ENCODE measurements at regions not wholly inside any gene's neighbourhood (a gene's known extent, or its start where the extent isn't known, plus 50 kb on each side); places are given as distances from the start of the nearest gene placed in this dataset.
"Not testable (repeated sequence)": the region's sequence is repeated elsewhere in the genome, so short reads cannot be mapped to it uniquely, and the experiment has no call there.

DNA sequence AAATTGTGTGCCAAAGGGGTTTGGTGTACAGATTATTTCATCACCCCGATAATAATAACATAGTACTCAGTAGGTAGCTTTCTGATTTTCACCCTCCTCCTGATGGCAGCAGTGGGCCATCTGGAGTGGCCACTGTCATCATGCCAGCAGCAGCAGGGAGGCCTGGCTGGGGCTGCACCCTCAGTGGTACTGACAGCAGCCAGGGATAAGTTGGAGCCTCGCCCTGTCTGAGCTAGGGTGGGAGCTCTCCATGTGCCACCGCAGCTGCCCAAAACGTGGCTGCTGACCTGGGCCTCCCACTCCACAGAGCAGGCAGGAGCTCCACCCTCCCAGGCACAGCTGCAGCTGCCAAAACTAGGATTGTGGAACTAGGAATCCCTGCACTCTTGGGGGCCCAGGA lies 700.8 kb upstream of the KCND2 start:
- DNase-seq (ENCODE audit: low spot score) = no peak

DNA sequence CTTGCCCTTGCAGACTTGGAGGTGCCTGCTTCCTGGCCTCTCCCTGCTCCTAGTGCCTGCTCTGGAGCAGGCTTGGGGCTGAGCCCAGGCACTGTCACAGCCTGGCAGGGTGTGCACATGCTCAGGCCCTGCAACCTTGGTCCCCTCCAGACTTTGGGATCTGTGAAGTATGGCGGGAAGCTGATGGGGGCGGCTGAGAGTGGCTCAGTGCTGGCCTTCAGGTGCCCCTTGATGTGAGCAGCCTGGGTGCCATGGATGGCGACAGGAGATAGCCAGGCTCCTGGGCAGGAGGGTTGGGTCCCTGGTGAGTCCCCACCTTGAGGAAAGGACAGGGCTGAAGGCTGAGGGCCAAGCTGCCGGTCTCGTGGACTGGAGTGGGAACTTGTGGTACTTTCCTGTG lies 700.4 kb upstream of the KCND2 start:
- DNase-seq (ENCODE audit: low spot score) = no peak

DNA sequence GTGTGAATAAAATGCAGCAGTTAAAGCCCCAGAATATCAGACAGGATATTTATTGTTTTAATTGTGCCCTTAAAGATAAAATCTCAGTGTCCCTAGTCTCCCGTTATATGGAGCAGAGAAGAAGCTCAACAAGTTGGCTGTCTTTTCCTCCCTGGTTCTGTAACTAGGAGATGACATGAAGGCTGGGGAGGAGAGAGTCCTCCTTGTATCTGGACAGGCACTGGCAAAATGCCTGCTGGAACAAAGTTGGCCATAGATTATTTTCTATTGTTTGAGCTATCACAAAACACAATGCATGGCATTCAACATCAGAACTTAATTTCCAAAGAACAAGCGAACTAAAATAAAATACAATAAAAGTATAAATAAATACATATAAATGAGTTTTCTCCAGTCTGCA lies 694.9 kb upstream of the KCND2 start:
- no peak for DNase-seq (ENCODE audit: low spot score)

DNA sequence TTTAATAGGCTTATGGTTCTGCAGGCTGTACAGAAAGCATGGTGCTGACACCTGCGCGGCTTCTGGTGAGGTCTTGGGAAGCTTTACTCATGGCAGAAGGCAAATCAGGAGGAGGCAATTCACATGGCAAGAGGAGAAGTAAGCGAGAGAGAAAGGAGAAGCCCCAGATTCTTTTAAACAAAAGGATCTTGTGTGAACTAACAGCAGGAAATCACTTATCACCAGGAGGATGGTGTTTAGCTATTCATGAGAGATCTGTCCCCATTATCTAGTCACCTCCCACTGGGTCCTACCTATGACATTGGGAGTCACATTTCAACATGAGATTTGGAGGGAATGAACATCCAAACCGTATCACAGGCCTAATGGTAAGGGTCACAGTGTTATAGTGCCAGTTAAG lies 678.0 kb upstream of the KCND2 start:
- no peak for DNase-seq (ENCODE audit: low spot score)

DNA sequence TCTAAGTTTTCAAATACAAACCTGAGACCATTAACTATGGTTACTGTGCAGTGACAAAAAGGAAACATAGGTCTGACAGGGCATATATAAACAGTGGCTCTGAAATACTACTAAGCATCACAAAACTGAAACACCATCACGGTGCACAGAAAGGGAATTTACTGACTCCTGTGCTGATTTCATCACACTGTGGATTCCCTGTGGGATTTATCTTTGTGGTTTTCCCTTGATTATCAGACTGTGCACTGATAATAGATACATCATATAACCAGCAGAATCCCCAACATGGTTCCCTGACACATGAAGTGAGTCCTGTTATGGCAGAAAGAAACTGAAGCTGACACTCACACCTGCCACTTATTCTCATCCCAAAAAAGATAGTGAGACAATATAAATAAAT lies 676.3 kb upstream of the KCND2 start:
- no peak for DNase-seq (ENCODE audit: low spot score)

DNA sequence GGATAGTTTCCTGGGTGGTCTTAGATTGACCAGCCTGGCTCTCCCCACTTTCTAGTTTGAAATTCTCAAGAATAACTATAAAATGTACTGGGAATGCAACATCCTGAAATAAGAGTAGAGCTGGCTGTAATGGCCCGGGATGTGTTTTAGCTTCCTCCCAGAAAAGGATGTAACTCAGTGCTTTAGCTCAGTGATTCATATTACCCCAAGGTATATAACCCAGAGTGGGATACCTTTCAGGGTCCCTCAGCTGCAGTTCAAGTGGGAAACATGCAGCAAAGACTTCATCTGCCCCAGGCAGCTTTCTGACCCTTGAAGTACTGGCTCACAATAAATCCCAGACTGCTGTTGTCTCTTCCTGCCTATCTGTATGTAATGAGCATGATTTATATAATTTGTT lies 666.7 kb upstream of the KCND2 start:
- no peak for DNase-seq (ENCODE audit: low spot score)

DNA sequence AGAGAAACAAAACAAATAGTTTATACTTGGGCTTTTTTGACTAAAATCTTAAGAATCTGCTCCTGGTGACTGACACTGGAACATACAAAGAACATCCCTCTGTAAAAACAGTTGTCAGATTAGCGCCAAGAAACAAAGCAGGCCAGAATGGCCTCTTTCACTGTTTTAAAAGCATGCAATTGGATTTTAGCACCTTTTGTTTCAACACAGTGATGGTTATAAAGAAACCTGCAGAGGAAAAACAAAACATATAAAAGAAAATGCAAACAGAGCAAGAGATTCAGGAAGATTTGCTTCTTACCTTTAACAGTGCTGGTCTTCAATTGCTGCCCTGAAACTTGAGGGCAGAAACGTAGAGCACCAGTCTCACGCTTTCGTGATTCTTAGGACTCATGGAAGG lies 652.2 kb upstream of the KCND2 start:
- DNase-seq (ENCODE audit: low spot score) = no peak

DNA sequence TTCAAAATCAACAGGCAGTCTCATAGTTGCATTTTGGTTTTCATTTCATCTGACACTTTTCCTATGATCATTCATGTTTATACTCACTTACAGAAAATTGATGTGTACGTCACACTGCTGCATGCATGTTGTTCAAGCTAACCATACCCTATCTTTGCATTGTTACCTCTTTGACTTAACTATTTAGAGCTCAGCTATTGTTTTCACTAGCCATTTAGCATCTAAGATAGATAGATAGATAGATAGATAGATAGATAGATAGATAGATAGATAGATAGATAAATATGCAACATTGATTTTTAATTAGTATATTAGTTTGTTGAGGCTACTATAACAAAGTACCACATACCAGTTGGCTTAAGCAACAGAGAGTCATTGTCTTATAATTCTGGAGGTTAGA lies 649.5 kb upstream of the KCND2 start:
- DNase-seq (ENCODE audit: low spot score) = no peak

DNA sequence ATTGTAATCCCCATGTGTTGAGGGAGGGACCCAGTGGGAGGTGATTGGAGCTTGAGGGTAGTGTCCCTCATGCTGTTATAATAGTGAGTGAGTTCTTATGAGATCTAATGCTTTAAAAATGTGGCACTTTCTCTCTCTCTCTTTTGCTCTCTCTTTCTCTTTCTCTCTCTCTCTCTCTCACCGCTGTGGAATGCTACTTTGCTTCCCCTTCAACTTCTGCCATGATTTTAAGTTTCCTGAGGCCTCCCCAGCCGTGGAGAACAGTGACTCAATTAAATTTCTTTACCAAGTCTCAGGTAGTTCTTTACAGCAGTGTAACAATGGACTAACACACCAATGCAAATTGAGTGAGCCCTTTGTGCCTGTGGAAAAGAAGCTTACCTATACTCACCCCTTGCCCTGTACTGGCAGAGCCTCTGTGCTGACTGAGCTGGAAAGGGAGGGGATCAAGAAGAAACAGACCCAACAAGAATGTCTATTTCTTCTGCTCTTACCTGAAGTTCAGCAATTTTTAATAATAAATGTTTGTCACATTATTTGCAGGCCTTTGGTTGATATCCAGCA lies 642.5 kb upstream of the KCND2 start:
- DNase-seq (ENCODE audit: low spot score) = no peak

DNA sequence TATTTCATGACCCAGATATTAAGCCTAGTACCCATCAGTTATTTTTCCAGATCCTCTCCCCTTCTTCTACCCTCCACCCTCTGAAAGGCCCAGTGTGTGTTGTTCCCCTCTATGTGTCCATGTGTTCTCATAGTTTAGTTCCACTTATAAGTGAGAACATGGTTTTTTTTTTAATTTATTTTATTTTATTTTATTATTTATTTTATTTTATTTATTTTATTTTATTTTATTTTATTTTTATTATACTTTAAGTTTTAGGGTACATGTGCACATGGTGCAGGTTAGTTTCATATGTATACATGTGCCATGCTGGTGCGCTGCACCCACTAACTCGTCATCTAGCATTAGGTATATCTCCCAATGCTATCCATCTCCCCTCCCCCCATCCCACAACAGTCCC lies 639.2 kb upstream of the KCND2 start:
- not testable (repeated sequence) for DNase-seq (ENCODE audit: low spot score)

DNA sequence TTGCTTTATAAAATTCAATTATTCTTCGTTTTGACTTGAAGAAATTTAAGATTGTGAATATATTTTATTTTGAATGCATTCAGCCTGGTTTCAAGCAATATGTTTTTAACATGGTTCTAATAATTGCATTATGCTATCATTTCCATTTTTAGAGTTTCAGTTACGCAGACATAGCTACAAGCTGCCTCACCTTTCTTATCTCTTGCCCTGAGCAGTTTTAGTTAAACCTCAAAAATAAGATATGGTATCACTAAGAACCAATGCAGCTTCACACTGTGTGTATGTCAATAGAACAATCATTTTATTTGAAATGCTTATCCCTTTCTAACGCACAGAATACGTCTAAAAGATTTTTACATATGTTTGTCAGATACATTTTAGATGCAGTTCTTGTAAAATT lies 632.6 kb upstream of the KCND2 start:
- no peak for DNase-seq (ENCODE audit: low spot score)

DNA sequence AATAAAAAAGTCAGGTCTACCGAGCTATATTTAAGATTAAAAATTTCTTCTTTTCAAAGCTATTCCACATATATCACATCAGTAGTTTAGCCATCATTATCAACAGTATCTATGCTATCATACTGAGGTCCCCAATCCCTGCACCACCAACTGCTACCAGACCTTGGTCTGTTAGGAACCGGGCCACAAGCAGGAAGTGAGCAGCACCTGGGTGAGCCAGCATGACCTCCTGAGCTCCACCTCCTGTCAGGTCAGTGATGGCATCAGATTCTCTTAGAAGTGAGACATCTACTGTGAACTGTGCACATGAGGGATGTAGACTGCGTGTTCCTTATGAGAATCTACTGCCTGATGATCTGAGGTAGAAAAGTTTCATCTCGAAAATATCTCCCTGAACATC lies 632.1 kb upstream of the KCND2 start:
- no peak for DNase-seq (ENCODE audit: low spot score)

DNA sequence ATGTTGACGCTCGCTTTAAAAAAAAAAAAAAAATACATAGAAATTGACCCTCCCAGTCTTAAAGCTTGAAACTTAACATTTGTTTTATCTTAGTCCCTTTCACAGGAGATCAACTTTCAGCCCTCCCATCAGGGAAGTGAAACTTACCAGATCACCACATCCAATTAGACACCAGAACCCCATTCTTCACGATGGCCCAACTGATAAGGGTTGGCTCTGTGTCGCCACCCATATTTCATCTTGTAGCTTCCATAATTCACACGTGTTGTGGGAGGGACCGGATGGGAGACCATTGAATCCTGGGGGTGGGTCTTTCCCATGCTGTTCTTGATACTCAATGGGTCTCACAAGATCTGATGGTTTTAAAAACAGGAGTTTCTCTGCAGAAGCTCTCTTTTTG lies 629.4 kb upstream of the KCND2 start:
- DNase-seq (ENCODE audit: low spot score) = no peak

DNA sequence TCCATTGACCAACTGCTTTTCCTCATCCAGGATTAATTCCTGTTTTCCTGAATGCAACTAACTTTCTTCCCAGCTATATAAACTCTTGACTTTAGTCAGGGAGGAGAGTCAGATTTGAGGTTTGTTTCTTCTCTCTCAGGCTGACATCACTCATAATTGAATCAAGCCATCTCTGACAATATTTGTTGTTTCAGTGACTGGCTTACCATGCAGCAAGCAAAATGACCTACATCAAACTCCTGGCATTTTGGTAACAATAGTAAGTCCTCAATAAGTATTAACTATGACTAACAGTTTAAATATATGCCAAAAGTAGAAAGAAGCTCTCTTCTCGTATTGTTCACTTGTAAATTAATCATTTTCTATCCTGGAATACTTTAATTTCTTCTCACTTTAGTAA lies 625.7 kb upstream of the KCND2 start:
- no peak for DNase-seq (ENCODE audit: low spot score)

DNA sequence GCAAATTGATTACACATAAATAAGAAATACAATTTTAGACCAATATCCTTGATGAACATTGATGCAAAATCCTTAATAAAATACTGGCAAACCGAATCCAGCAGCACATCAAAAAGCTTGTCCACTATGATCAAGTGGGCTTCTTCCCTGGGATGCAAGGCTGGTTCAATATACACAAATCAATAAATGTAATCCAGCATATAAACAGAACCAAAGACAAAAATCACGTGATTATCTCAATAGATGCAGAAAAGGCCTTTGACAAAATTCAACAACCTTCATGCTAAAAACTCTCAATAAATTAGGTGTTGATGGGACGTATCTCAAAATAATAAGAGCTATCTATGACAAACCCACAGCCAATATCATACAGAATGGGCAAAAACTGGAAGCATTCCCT lies 624.2 kb upstream of the KCND2 start:
- not testable (repeated sequence) for DNase-seq (ENCODE audit: low spot score)

DNA sequence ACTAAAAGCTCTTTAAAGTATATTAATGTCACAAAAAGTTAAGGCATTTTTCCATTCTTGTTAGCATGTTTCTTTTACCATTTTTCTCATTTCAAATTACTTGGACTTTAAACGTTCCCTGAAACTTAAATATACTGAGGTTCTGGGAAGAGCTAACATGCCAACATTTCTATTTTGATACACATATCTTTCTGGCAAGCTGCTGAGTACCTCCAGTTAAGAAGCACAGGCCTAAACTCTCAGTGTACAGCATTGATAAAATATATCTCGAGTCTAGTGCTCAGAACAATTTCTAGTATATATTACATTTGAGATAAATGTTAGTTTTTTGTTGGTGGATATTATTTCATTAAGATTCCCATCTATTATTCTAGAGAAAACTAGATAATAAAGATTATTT lies 612.9 kb upstream of the KCND2 start:
- DNase-seq (ENCODE audit: low spot score) = peak; percentile 7

DNA sequence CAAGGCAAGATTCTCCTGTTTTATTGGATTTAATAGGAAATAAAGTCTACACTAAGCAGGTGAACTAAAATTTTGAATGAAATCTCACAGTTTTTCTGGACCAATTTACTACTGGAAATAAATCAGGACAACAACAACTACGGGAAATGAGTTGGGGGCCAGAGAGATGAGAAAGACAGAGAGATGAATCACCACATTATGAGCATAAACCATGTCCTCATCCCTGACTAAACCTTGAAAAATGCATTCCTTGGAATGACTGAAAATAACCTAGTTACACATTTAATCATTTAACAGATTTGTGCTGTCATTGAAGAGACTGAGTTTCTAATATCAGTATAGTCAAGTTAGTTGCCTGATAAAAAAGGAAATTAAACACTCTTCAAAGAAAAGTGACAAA lies 608.4 kb upstream of the KCND2 start:
- no peak for DNase-seq (ENCODE audit: low spot score)

DNA sequence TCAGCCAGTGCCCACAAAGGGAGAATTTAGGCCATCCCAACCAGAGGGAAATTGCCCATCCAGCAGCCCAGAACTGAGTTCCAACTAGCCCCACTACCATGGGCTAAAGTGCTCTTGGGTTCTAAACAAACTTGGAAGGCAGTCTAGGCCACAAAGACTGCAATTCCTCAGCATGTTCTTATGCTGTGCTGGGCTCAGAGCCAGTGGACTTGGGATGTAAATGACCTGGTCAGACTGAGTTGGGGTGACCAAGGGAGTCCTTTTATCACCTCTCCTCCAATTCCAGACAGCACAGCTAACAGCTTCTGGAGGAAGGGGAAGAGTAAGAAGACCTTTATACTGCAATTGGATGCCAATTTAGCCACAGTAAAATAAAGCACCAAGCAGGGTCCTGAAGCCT lies 607.2 kb upstream of the KCND2 start:
- DNase-seq (ENCODE audit: low spot score) = no peak

DNA sequence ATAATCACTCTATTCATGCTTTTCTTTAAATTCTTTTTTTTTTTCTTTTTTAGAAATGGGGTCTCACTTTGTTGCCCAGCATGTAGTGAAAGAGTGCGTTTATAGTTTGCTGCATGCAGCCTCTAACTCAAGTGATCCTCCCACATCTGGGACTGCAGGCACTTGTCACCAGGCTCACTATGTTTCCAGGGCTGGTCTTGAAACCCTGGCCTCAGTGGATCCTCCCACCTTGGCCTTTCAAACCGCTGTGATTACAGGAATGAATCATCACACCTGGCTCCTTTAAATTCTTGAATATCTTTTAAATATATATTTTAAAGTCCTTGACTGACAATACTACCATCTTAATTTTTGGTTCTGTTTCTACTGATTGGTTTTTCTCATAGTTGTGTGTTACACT lies 591.6 kb upstream of the KCND2 start:
- DNase-seq (ENCODE audit: low spot score) = no peak

DNA sequence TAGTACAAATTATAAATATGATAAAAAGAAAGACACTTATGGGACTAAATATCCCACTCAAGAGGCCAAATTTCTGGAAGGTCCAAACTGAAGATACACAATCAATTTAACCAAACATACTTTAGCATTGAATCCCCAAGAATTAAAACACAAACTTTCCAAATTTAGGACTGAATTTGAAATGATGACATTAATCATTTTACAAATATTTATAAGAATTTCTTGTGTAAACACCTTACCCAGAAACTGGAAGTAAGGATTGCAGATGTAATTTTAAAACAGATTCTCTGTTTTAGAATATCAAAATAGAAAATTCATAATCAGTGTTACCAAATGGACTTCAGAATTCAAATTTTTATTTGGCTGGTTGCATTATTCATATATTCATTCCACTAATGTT lies 588.2 kb upstream of the KCND2 start:
- DNase-seq (ENCODE audit: low spot score) = no peak

DNA sequence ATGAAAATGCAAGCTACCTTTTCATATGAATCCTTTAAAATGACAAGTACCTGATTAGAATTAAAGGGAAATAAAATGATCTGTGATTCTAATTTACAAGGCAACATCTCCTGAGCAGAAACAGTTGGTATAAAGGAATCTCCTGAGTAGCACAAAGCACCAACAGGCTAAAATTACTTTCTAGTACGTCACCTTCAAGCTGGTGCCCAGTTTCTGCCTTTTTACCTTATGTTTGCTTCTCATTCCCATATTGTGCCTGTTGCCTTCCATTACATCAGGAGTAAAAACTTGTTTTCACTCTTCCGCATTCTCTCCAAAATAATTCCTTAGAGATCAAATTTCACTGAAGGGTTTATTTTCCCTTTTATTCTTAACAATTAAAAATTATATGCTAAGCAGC lies 587.1 kb upstream of the KCND2 start:
- DNase-seq (ENCODE audit: low spot score) = no peak

DNA sequence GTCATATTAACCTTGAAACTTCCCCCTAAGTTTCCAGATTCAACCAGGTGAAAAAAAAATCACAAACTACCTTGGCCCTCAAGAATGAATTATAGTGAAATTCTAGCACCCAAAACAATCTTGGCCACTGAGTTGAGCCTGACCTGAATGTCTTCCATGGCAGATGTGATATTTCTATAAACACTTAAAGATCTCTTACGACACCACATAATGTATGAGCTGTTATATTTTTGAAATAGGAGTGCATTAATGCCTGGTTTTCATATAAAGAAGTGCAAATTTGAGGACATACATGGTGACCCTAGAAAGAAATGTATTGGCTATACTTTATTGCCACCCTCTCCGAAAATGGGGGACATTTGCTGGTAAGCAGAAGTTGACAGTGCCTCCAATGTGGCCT lies 584.1 kb upstream of the KCND2 start:
- DNase-seq (ENCODE audit: low spot score) = no peak

DNA sequence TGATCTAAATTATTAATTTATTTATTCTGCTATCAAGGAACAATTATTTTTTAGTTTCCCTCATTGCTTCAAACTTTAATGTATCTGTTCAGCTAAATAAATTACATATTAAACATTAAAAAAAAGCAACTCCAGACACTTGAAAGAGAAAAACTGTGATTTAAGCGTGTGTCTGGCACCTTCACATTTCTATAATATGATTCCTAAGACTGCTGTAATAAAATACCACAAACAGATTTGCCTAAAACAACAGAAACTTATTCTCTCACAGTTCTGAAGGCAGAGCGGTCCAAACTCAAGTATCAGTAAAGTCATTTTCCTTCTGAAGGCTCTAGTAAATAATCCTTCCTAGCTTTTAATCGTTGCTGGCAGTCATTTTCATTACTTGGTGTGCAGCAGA lies 580.4 kb upstream of the KCND2 start:
- no peak for DNase-seq (ENCODE audit: low spot score)

DNA sequence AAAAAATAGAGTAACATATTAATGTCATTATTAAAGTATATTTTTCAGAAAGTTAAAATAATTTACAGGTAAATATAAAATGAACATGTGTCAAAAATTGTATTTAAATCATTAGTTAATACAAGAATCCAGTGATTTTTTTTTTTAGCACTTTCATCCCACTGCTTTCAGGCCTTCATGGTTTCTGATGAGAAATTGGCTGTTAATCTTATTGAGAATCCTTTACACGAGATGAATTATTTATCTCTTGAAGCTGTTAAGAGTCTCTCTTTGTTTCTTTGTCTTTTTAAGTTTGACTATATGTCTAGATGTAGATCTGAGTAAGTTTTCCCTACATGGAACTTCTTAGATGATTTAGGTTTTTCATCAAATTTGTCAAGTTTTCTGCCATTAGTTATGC lies 578.5 kb upstream of the KCND2 start:
- no peak for DNase-seq (ENCODE audit: low spot score)

DNA sequence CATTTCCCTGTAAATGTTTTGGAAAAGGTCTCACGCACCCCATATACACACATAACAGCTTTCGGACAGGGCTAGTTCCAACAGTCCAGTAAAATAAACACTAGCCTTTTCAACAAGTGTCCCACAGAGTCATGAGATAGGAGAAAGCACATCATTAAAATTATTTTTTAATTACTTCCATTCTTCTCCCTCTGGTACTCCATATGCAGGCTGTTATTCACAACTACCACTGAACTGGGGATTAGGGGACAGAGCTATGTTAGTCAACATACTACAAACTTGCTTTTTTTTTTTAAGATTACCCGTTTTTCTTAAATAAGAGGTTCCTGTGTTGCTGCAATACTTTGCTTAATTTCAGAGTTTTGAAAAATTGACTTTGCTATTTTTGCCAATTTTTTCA lies 576.6 kb upstream of the KCND2 start:
- DNase-seq (ENCODE audit: low spot score) = no peak

All from umbilical cord (tissue), 1 donor.